Panc1 (cell line): ENCODE measurements at regions not wholly inside any gene's neighbourhood (a gene's known extent, or its start where the extent isn't known, plus 50 kb on each side); places are given as distances from the start of the nearest gene placed in this dataset.

Experiments
- ATAC-seq: fragments of 200-7000 bp; cut with Tn5 transposase; 2 replicates; pipeline ENCODE4 v1.9.1; 2020; ENCODE audit warnings: mild to moderate bottlenecking, moderate library complexity
- BruUV-seq: library from RNA; stranded (reverse); fragments of 400-500 nt; replicated peaks from 2 replicates; lab custom pipeline; 2021; lab: Mats Ljungman, UMichigan
- CTCF ChIA-PET: fragments of 300-600 bp; sonication (Branson Sonifier 250); formaldehyde crosslinking; loops from one replicate; lab custom pipeline; 2022; ENCODE audit warnings: antibody characterized with exemption; lab: Charles Lee
- POLR2A ChIA-PET: fragments of 300-600 bp; sonication (Branson Sonifier 250); formaldehyde crosslinking; loops from one replicate; lab custom pipeline; 2022; ENCODE audit warnings: antibody characterized with exemption; lab: Charles Lee
- DNase-seq: peaks from one replicate; pipeline ENCODE4 v3.0.0-alpha.2; 2010; ENCODE audit warnings: low read depth, low spot score
- H3K27ac ChIP-seq: 2 replicates; pipeline ENCODE4 v1.5.1; 2011; ENCODE audit warnings: mild to moderate bottlenecking, low read length, inconsistent platforms
- H3K27me3 ChIP-seq: fragments of 200-500 bp; sonication (Bioruptor generic); 2 replicates; pipeline ENCODE4 v1.6.0; 2014; ENCODE audit warnings: low read length, inconsistent platforms; ENCODE audit not compliant: control insufficient read depth, insufficient read depth
- H3K36me3 ChIP-seq: fragments of 200-500 bp; sonication (Bioruptor generic); 2 replicates; pipeline ENCODE4 v1.5.1; 2014; ENCODE audit warnings: inconsistent platforms, mild to moderate bottlenecking, low read length, moderate library complexity; ENCODE audit not compliant: control insufficient read depth, insufficient read depth
- H3K4me1 ChIP-seq: 2 replicates; pipeline ENCODE4 v1.5.1; 2011; ENCODE audit warnings: inconsistent platforms, mild to moderate bottlenecking, low read length, moderate library complexity; ENCODE audit not compliant: control insufficient read depth, insufficient read depth
- H3K4me3 ChIP-seq, 2 experiments: 2 replicates each; pipeline ENCODE4 v1.5.1; 2011 to 2012; ENCODE audit warnings: low read depth in 2 of 2, low read length in 2 of 2, mild to moderate bottlenecking in 2 of 2, inconsistent platforms in 1 of 2, moderate library complexity in 1 of 2
- H3K9me3 ChIP-seq: fragments of 200-500 bp; sonication (Bioruptor generic); 2 replicates; pipeline ENCODE4 v1.5.1; 2014; ENCODE audit warnings: low read depth, mild to moderate bottlenecking, inconsistent platforms, low read length, moderate library complexity; ENCODE audit not compliant: control insufficient read depth, insufficient read depth
- CTCF ChIP-seq: fragments of 450-650 bp; IDR thresholded peaks from 2 replicates; pipeline ENCODE4 v1.5.1; 2017; ENCODE audit warnings: mild to moderate bottlenecking
- POLR2AphosphoS5 ChIP-seq: IDR thresholded peaks from 2 replicates; pipeline ENCODE4 v1.6.1; 2012; ENCODE audit warnings: mild to moderate bottlenecking, low read depth, low read length, moderate library complexity
- REST ChIP-seq, 2 experiments: IDR thresholded peaks; 2 replicates each; pipeline ENCODE4 v1.6.1; 2011 to 2012; ENCODE audit warnings: low read depth in 2 of 2, control low read depth in 1 of 2, low read length in 1 of 2, mild to moderate bottlenecking in 1 of 2, moderate library complexity in 1 of 2; ENCODE audit not compliant: insufficient read depth in 1 of 2
- SIN3A ChIP-seq: IDR thresholded peaks from 2 replicates; pipeline ENCODE4 v1.6.1; 2012; ENCODE audit warnings: low read depth, mild to moderate bottlenecking, low read length, moderate library complexity, borderline replicate concordance; ENCODE audit not compliant: insufficient read depth
- TCF7L2 ChIP-seq: IDR thresholded peaks from 2 replicates; pipeline ENCODE4 v1.6.1; 2011; ENCODE audit warnings: mild to moderate bottlenecking, low read depth, low read length, inconsistent platforms
- in situ Hi-C: cut with HindIII; loops from 2 replicates; pipeline ENCODE4 v1.10.0; 2016; ENCODE audit warnings: low sequenced_read_pairs, low pct_unique_long_range_greater_than_20kb
- intact Hi-C: fragments of 100-400 bp; cut with micrococcal nuclease; formaldehyde crosslinking; loops from one replicate; pipeline ENCODE4 v1.10.0; 2022; ENCODE audit not compliant: unreplicated experiment

DNA sequence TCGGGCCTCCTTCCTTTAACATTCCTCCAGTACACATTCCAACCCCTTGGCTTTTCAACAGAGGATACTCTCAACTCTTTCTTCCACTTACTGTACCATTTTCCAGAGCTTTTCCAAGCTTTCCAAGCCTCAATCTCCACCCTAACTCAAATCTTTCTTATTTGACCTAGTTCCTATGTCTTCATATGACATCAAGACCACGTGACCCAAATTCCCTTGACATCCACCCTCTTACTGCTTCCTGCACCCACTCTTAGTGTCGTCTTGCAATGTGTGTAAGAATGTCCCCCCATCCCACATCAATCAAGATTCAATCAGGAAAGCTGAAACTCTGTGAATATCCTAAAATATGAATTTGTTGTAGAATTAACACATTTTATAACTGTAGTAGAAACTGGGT lies 155.0 kb downstream of the OMA1 start:
- in situ Hi-C loops = no loop called here
- ATAC-seq (no peak), DNase-seq (no peak)
- H3K4me1 ChIP-seq = peaks cover 9% of the 10 kb centered on the region
- H3K9me3 ChIP-seq = no peaks in the 10 kb centered on the region
- ChIA-PET POLR2A (no interaction called here), CTCF (no interaction called here)
- no peak overlapping the region for H3K4me3 ChIP-seq
- no TSS peak for BruUV-seq
- H3K27ac ChIP-seq = no peak overlapping the region
- no peaks in the 10 kb centered on the region for H3K27me3 ChIP-seq
- no peak for TF ChIP-seq POLR2AphosphoS5
- intact Hi-C loops = no loop called here
- no peaks in the 10 kb centered on the region for H3K36me3 ChIP-seq

- intact Hi-C loops = no loop called here
- CTCF ChIA-PET = no interaction called here
- Histone ChIP-seq H3K4me3 (no peak overlapping the region), H3K27ac (no peak overlapping the region), H3K9me3 (no peaks in the 10 kb centered on the region), H3K4me1 (peaks cover 9% of the 10 kb centered on the region), H3K36me3 (no peaks in the 10 kb centered on the region), H3K27me3 (no peaks in the 10 kb centered on the region)
- POLR2A ChIA-PET = no interaction called here
- BruUV-seq = no TSS peak
- in situ Hi-C loops = no loop called here
- ATAC-seq (no peak), DNase-seq (no peak)
- TF ChIP-seq POLR2AphosphoS5 = no peak
- TF ChIP-seq SIN3A = no peak
- no peak for TF ChIP-seq CTCF
- TF ChIP-seq REST (IDR thresholded peaks at IDR 0.05; ENCODE audit: insufficient read depth in 1 of 2, low read depth in 2 of 2, low read length in 1 of 2) = no peak
- no peak for TF ChIP-seq TCF7L2
Observed at GRCh38 chr1:58391056-58391455, 155.5 kb downstream of the OMA1 start.

DNA sequence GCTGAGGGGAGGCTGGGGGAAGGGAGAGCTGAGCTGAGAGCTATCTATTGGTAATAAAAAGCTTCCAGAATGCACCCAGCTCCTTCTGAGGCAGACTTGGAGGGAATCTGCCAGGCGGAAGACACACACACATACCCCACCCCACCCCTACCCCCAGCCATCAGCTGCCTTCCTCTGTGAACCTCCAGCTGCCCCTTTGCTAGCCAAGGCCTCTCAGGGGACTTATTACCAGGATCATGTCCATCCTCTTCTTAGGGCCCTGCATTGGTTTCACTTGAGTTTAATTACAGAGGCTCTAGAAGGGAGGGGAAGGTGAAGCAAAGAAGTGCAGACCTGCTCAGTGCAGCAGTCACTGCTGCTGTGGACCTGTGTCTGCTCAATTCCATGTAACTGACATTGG lies 156.4 kb downstream of the OMA1 start:
- H3K27ac ChIP-seq = no peak overlapping the region
- H3K4me3 ChIP-seq = no peak overlapping the region
- ATAC-seq (no peak), DNase-seq (no peak)
- no peaks in the 10 kb centered on the region for H3K9me3 ChIP-seq
- H3K36me3 ChIP-seq = no peaks in the 10 kb centered on the region
- in situ Hi-C loops (no loop called here), intact Hi-C loops (no loop called here)
- CTCF ChIA-PET = interaction anchor here (0.6 kb wide), 1 partner anchor 157 kb away, joined by 7 read pairs; no protein-coding TSS in a partner anchor
- H3K4me1 ChIP-seq = peaks cover 2% of the 10 kb centered on the region
- BruUV-seq = no TSS peak
- POLR2A ChIA-PET = no interaction called here
- H3K27me3 ChIP-seq = no peaks in the 10 kb centered on the region
- TF ChIP-seq POLR2AphosphoS5 = no peak
- TF ChIP-seq REST (IDR thresholded peaks at IDR 0.05; ENCODE audit: insufficient read depth in 1 of 2, low read depth in 2 of 2, low read length in 1 of 2) = no peak
- no peak for TF ChIP-seq CTCF
- no peak for TF ChIP-seq TCF7L2
- no peak for TF ChIP-seq SIN3A
